ENCODE measurements at regions not wholly inside any gene's neighbourhood (a gene's known extent, or its start where the extent isn't known, plus 50 kb on each side); places are given as distances from the start of the nearest gene placed in this dataset.

DNA sequence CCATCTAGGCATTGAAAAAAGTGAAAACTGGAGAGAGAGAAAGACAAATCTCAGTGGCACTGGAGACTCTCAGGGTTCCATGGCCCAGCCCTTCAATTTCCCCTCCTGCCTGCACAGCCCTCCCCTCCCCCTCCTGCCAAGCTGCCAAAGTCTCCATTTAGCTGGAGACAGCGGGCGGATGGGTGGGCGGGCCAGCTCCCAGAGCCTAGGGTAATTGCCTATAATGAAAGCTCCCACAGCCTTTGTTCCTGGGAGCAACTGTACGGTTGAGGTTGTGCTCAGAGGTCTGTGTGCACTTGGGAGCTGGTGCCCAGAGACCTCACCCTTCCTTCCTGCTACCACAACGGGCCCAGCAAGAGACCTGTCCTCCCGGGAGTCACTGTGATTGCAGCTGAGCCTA is 89.6 kb downstream of the NAV1 start:
- H3K27me3 ChIP-seq, result no peaks in the 10 kb centered on the region
- peaks cover 16 to 64% (median 48%) of the 10 kb centered on the region in 9 donors for H3K4me1 ChIP-seq
- intact Hi-C loops (cut with DNase I), result no loop called here
- ATAC-seq (peak in 6 of 8 donors; percentile 17 to 53 (median 49)), DNase-seq (peak; percentile 42 to 54)
- no peaks in the 10 kb centered on the region for H3K9me3 ChIP-seq
- 52% methylated on average over 6 of the region's 6 CpGs for WGBS, 2 donors
- peaks cover 0 to 43% (median 0%) of the 10 kb centered on the region in 9 donors for H3K36me3 ChIP-seq
- peak overlapping the region in 1 of 10 donors; percentile 86 for H3K27ac ChIP-seq
- H3K4me3 ChIP-seq, result no peak overlapping the region
- TF ChIP-seq, protein P1, sequence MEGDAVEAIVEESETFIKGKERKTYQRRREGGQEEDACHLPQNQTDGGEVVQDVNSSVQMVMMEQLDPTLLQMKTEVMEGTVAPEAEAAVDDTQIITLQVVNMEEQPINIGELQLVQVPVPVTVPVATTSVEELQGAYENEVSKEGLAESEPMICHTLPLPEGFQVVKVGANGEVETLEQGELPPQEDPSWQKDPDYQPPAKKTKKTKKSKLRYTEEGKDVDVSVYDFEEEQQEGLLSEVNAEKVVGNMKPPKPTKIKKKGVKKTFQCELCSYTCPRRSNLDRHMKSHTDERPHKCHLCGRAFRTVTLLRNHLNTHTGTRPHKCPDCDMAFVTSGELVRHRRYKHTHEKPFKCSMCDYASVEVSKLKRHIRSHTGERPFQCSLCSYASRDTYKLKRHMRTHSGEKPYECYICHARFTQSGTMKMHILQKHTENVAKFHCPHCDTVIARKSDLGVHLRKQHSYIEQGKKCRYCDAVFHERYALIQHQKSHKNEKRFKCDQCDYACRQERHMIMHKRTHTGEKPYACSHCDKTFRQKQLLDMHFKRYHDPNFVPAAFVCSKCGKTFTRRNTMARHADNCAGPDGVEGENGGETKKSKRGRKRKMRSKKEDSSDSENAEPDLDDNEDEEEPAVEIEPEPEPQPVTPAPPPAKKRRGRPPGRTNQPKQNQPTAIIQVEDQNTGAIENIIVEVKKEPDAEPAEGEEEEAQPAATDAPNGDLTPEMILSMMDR (IDR thresholded peaks at IDR 0.05), result no peak

DNA sequence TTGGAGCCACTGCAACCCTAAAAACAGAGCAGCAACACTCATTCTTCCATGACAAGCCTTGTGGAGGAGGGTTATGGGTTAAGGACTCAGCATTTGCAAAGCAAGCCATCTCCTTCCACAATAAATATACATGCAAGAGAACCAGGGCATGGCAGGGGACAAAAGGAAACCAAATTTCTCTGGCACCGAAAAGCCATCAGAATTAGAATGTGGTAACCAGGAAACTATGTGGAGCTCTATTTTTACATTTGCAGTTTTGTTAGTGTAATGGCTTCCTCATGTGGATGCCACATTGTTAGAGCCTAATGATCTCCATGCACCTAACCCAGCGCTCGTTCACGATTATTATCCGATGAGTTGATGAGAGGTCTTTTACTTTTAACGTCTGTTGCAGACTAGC is 91.7 kb downstream of the NAV1 start:
- intact Hi-C loops (cut with DNase I), result loop anchor here in 3 of 10 donors (5.0 to 10.0 kb wide), 2 partner anchors 48 to 56 kb away; no protein-coding TSS in a partner anchor
- Histone ChIP-seq H3K9me3 (no peaks in the 10 kb centered on the region), H3K4me3 (no peak overlapping the region), H3K36me3 (peaks cover 0 to 37% (median 0%) of the 10 kb centered on the region in 9 donors), H3K27ac (peak overlapping the region in 6 of 10 donors; percentile 2 to 86 (median 66)), H3K27me3 (no peaks in the 10 kb centered on the region), H3K4me1 (peaks cover 26 to 79% (median 61%) of the 10 kb centered on the region in 9 donors)
- ATAC-seq (peak in 4 of 8 donors; percentile 18 to 43 (median 33)), DNase-seq (no peak)
- WGBS, 2 donors, result 77 to 79% methylated on average over 6 of the region's 6 CpGs
- TF ChIP-seq, protein P1 (IDR thresholded peaks at IDR 0.05), result no peak

DNA sequence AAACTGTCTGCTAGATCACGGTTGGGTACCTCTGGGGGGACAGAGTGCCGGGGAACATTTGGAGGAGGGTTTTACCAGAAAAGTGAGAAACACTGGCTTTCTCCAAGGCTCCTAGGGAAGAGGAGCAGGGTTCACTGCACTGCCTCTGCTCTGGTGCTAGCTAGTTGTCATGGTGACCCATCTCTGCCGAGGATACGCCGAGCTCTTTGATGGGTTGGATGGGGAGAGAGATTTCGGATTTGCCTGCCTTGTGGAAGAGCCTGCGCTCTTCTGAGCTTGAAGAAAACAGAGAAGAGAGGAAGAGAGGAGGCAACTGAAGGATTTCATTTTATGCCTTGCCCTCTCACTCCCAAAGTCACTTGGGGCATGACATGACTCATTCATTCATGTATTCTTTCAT is 92.1 kb downstream of the NAV1 start:
- TF ChIP-seq, protein P1 (IDR thresholded peaks at IDR 0.05), result no peak
- Histone ChIP-seq H3K36me3 (peaks cover 0 to 37% (median 0%) of the 10 kb centered on the region in 9 donors), H3K4me1 (peaks cover 26 to 83% (median 62%) of the 10 kb centered on the region in 9 donors), H3K27me3 (no peaks in the 10 kb centered on the region), H3K27ac (peak overlapping the region in 6 of 10 donors; percentile 2 to 86 (median 66)), H3K4me3 (no peak overlapping the region), H3K9me3 (no peaks in the 10 kb centered on the region)
- intact Hi-C loops (cut with DNase I), result loop anchor here in 3 of 10 donors (5.0 to 10.0 kb wide), 2 partner anchors 49 to 56 kb away; no protein-coding TSS in a partner anchor
- DNase-seq (no peak), ATAC-seq (no peak)
- WGBS, 2 donors, result 94 to 97% methylated on average over 7 of the region's 7 CpGs

DNA sequence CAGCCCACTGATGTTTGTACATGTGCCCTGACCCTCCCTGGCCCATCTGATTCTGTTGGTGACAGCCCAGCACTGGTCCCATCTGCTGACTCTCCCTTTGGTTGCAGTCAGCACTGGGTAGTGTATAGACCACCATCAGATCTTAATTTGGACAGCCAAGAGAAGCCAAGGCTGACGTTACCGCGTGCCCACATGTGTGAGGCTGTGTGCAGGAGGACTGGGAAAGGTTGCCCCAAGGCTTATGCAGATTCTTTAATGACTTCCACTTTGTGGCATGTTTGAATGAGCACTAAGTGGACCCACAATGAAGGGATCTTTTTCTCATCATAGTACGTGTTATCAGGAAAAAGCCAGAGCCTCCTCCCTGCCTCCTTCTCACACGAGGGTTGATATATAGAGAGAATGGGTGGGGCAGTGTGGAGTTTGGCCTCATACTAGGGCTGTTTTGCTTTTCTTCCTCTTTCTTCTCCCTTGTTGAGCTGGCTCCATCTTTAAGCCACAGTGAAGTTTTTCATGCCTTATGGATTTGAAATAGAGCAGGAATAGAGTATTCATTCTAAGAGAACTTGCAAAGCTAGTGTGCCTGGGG is 93.5 kb downstream of the NAV1 start:
- DNase-seq, result no peak

More for the DNA sequence above, 93.5 kb downstream of the NAV1 start:
- Histone ChIP-seq H3K27ac (peak overlapping the region in 5 of 10 donors; percentile 39 to 76 (median 49)), H3K4me1 (peaks cover 32 to 97% (median 73%) of the 10 kb centered on the region in 9 donors), H3K27me3 (no peaks in the 10 kb centered on the region), H3K4me3 (no peak overlapping the region), H3K9me3 (no peaks in the 10 kb centered on the region), H3K36me3 (peaks cover 0 to 42% (median 0%) of the 10 kb centered on the region in 9 donors)
- 85% methylated on average over 5 of the region's 5 CpGs for whole genome bisulfite sequencing, 2 donors
- no peak for ATAC-seq
- intact Hi-C loops (cut with DNase I), result loop anchor here in 3 of 10 donors (5.0 to 10.0 kb wide), 2 partner anchors 50 to 58 kb away; no protein-coding TSS in a partner anchor
- TF ChIP-seq, protein P1 (IDR thresholded peaks at IDR 0.05), result no peak

Measured in heart right ventricle (tissue), 16 donors.